LNCaP clone FGC (cell line): ENCODE measurements at regions not wholly inside any gene's neighbourhood (a gene's known extent, or its start where the extent isn't known, plus 50 kb on each side); places are given as distances from the start of the nearest gene placed in this dataset.

Experiments
- DNase-seq: peaks from one replicate; pipeline ENCODE4 v3.0.0-alpha.2; 2011; ENCODE audit warnings: low read depth
- H3K4me3 ChIP-seq: 2 replicates; pipeline ENCODE4 v1.5.1; 2011; ENCODE audit warnings: mild to moderate bottlenecking, low read depth, low read length, control low read depth
- TF ChIP-seq, protein P1 (sequence below): IDR thresholded peaks from 2 replicates; pipeline ENCODE4 v1.5.1; 2012; ENCODE audit warnings: mild to moderate bottlenecking; ENCODE audit not compliant: control insufficient read depth, insufficient read depth; ENCODE audit errors: extremely low read depth

DNA sequence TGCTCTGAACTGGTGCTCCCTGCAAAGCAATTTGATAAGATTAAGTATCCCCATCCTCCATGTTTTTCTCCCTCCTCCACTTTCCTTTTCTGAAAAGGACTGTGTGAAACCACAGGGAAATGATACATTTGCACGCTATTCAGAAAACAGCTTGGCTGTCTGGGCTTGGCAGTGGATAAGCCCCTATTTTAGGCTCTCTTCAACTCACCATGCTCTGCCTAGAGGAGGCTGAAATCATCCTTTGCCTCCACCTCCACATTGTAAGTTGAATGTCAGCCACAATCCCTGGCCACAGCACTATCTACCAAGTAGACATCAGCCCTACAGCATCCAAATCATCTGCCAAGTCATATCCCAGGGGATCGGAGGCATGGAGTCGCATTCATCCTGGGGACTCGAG, 642.3 kb downstream of the RPS29 start:
- H3K4me3 ChIP-seq: no peak overlapping the region
- TF ChIP-seq, protein P1, sequence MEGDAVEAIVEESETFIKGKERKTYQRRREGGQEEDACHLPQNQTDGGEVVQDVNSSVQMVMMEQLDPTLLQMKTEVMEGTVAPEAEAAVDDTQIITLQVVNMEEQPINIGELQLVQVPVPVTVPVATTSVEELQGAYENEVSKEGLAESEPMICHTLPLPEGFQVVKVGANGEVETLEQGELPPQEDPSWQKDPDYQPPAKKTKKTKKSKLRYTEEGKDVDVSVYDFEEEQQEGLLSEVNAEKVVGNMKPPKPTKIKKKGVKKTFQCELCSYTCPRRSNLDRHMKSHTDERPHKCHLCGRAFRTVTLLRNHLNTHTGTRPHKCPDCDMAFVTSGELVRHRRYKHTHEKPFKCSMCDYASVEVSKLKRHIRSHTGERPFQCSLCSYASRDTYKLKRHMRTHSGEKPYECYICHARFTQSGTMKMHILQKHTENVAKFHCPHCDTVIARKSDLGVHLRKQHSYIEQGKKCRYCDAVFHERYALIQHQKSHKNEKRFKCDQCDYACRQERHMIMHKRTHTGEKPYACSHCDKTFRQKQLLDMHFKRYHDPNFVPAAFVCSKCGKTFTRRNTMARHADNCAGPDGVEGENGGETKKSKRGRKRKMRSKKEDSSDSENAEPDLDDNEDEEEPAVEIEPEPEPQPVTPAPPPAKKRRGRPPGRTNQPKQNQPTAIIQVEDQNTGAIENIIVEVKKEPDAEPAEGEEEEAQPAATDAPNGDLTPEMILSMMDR: no peak
- DNase-seq: no peak

DNA sequence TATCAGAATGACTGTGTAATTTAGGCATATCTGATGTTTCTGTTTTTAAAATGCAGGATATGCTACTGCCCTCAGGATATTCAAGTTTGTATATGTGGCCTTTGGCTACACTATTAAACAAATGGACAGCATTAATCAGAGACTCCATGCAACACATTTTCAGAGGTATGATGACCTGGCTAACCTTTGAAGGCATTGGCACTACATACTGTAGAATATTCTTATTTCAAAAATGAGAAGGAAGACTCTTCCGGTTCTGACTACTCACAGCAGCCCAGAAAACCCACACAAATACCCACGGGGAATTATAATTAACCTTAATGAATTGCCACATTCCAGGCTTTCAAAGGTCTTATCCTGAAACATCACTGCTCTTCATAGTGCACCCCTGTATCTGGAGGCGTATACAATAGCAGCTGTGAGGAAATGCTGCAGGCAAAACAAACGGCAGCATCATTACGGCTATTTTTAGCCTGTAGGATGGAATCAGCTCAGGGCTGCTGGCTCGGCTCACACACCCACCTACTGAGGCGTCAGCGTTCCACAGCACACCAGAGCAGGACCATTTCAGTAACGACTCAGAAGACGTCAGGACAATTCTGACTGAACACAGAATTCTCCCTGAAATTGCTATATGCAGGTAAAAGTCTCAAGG, 648.5 kb downstream of the RPS29 start:
- TF ChIP-seq, protein P1: no peak
- DNase-seq: no peak
- H3K4me3 ChIP-seq: no peak overlapping the region

DNA sequence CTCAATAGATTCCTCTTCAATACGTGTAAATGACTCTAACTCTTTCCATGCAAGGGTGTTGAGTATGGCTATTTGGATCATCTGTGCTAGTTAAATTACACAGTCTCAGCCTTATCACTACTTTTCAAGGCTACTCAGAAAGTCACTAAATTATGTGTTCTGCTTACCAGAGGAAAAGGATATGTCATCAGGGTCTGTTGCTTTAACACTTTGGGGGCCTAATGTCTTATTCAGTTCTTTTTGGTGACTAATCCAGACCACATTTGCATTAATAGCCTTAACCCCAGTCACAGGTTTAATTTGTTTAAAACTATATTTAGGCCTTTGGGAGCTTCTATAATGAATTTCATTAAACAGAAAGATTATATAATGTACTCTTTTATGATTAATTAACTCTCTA, 649.3 kb downstream of the RPS29 start:
- no peak overlapping the region for H3K4me3 ChIP-seq
- DNase-seq: no peak
- TF ChIP-seq, protein P1: no peak

DNA sequence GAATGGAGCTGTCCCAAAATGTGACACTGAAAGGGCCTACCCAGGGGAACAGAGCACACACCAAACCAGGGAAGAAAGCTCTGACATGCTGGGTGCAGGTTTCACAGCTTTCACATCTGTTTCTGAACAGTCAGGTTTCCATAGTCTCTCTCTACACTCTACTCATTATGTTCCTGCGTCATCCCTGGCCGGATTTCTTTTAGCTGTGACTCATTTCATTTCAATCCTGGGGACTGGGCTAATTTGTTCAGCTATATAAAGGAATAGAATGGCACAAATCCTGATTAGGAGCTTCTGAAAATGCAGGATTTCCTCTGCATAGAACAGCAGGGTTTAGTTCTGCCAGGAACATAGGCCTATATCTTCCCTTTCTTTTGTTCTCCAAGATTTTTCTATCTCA, 649.8 kb downstream of the RPS29 start:
- TF ChIP-seq, protein P1: no peak
- DNase-seq: no peak
- H3K4me3 ChIP-seq: no peak overlapping the region

DNA sequence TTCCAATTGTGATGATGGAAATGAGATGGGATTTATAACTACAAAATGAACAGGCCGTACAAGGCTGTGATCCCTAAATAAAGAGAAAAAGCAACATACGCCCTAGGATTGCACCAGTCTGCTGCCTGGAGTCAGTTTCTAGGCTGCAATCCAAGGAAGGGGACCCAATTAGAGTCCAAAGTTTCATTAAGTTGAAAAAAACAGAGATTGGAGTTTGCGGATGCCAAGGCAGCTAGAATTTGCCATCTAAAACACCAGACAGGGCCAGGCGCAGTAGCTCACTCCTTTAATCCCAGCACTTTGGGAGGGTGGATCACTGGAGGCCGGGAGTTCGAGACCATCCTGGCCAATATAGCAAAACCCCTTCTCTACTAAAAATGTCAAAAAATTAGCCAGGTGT, 661.0 kb downstream of the RPS29 start:
- DNase-seq: no peak
- TF ChIP-seq, protein P1: no peak
- no peak overlapping the region for H3K4me3 ChIP-seq

DNA sequence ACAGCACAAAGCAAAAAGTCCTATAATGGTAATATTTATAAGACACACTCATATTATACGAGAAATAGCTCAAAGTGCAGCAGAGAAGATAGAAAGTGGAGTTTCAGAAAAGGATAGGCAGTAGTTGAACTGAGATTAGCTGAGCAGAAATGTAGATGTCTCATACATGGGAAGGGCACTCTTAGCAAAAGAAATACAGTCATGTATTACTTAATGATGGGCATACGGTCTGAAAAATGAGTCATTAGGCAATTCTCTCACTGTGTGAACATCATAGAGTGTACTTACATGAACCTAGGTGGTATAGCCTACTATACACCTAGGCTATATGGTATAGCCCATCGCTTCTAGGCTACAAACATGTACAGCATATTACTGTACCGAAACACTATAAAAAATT, 671.3 kb downstream of the RPS29 start:
- TF ChIP-seq, protein P1: no peak
- DNase-seq: no peak
- no peak overlapping the region for H3K4me3 ChIP-seq

DNA sequence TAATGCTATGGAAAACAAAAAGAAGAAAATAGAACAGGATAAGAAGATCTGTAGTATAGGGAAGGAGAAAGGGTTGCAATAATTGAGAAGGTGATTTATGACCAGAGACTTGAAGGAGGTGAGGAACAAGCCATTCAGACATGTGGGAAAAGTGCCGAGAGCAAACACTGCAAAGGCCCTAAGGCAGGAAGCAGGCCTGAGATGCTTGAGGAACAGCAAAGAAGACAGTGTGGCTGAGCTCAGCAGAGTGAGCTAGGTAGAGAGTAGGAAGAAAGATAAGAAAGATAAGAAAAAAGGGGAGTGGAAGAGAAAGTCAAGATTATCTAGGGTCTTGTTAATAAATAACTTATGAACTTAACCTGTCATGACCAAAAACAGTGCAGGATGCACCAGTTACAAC, 671.8 kb downstream of the RPS29 start:
- H3K4me3 ChIP-seq: no peak overlapping the region
- TF ChIP-seq, protein P1: no peak
- DNase-seq: no peak
